Left renal pelvis (tissue), 4 donors: ENCODE measurements at regions not wholly inside any gene's neighbourhood (a gene's known extent, or its start where the extent isn't known, plus 50 kb on each side); places are given as distances from the start of the nearest gene placed in this dataset.

Experiments used
- DNase-seq, 4 donors: peaks; one replicate each; pipeline ENCODE4 v3.0.0-alpha.2; 2013; ENCODE audit warnings: low read depth in 4 of 4, low spot score in 3 of 4

DNA sequence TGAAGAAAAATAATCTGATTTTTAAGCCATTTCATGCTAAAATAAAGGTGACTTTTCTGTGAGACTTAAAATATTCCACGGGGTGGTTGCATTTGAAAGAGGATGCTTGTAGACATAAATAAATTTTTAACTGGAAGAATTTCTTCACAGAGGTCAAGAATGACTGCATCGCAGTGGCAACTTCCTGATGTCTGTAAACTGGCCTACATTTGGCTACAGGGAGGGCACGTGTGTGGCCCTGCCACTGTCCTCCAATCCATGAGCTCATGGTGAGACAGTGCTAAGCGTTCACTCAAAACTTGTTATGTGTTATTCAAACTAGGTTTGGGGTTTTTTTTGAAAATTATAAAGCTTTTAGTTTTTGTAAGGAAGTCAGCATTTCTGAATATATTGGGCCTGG is 1089.3 kb downstream of the EFNB2 start:
- DNase-seq: no peak

- no peak for DNase-seq
These were observed 1089.7 kb downstream of the EFNB2 start for GRCh38 chr13:105445796-105446195.

DNA sequence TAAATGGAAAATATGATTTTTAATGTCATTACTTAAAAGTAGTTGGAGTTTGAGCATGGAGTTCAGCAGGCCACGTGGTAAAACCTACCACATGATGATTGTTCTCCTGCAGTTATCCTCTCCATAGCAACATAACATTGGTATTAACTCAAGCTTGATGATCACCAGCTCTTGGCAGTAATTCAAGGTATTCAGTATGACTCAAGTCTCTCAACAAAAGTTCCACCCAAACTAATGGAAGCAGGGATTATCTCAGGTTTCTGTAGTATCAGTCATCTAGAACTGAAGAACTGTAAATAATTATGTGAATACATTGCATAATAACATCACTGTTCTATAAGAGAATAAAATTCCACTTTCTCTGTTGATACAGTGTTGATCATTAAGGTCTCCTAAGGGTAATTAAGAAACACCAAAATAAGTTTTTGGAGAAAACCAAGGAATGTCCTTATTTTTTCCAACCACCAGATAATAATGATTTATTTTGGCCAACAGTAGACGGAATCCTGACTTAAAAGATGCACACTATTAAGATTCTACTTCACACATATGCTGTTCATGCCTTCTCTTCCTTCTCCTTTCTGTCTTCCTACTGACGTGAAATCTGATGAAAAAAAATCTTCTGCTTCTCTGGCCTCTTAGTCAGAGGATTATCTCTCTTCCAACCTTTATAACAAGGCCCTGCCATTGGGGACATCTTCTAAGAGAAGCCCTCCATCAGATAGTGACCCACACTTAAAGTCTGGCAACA is 1092.3 kb downstream of the EFNB2 start:
- DNase-seq: no peak

GRCh38 chr13:105442040-105442439 is 1093.4 kb downstream of the EFNB2 start:
- DNase-seq: no peak

- no peak for DNase-seq
These were observed 1094.3 kb downstream of the EFNB2 start for GRCh38 chr13:105441051-105441750.

GRCh38 chr13:105436943-105437342 is 1098.5 kb downstream of the EFNB2 start:
- DNase-seq: no peak

DNA sequence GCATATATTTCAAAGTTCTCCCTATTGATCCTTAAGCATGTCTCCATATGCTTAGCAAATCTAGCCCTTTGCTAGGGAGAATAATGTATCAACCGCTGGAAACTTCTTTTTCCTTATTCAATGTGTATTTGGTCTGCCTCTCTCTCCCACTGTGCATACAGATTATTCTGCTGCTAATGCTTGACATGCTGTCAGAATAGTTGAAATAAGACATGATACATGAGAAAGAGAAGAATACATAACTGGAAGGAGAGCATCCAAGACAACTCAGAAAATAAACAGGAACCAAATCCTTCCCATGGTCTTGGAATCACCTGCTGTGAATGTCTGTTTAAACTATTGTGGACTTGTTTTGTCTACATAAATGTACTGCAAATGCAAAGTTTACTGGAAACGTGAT is 1103.0 kb downstream of the EFNB2 start:
- no peak for DNase-seq

GRCh38 chr13:105428811-105429210 is 1106.7 kb downstream of the EFNB2 start:
- DNase-seq: no peak

DNA sequence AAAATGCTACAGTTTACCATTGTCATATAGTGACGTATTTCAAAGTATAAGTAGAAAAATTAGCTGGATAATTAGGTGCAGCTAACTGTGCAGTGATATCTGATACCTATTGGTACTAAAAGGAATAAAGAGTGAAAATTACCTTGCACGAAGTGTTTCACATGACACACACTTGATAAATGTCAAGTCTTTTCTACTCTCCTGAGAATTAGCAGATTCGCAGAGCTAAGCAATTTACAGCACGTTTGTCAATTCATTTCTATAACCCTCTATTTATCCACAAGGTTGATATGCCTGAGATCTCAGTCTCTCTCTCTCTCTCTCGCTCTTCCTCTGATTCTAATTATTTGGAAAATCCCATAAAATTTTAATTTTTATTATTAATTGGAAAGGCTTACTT is 1109.0 kb downstream of the EFNB2 start:
- DNase-seq: no peak

DNA sequence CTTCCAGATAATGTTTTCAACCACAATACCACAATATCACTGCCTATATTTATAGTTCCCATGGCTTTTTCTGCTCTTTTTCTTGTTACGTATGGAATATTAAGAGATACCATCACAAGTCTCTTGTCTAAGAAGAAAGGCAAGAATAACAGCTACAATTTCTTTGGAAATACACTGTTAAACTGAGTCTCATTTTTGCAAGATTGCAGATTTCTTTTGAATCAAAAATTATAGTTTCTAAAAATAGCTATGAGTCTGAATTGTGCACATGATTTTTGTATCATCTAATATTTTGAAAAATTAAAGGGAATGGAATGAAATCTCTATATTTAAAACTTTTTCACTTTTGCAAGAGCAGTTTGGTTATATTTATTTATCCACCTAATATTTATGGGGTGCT is 1120.8 kb downstream of the EFNB2 start:
- no peak for DNase-seq

DNA sequence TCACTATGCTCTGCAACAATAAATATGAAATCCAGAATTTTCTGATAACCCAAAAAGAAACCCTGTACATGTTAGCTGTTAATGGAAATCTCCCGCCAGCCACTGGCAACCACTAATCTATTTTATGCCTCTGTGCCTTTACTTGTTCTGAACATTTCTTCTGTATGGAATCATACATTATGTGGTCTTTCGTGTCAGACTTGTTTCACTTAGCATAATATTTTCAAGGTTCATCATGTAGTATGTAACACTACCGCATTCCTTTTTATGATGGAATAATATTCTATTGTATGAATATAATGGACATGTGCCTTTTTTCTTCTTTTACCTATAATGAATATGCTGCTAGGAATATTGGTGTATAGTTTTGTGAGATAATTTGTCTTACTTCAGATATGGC is 1123.3 kb downstream of the EFNB2 start:
- no peak for DNase-seq

DNA sequence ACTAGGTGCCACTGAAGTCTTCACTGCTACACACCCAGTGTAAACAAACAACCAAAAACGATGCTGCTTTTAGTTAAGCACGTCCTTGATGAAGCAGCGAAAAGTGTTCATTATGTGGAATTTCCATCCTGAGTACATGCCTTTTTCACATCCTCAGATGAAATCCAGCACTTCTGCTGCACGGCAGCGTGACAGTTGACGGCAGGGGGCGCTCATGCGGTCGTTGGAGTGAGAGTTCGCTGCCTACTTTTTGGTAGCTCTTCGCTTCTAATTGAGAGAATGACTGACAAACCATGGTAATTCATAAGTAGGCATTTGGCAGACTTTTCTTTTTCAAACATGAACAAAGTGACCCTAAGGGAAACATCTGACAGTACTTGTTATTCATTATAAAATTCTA is 1124.9 kb downstream of the EFNB2 start:
- DNase-seq: no peak

- no peak for DNase-seq
These were observed 1128.9 kb downstream of the EFNB2 start for GRCh38 chr13:105406551-105406950.

GRCh38 chr13:105403086-105403485 is 1132.4 kb downstream of the EFNB2 start:
- no peak for DNase-seq

DNA sequence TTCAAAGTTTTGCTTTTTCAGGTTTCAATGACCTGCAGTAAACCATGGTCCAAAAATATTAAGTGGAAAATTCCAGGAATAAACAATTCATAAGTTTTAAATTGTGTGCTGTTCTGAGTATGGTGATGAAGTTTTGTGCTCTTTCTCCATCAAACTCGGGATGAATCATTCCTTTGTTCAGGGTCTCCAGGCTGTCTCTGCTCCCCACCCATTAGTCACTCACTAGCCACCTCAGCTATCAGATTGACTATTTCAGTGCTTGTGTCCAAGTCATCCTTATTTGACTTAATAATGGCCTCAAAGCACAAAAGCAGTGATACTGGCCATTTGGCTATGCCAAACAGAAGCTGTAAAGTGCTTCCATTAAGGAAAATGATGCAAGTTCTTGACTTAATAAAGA is 1140.4 kb downstream of the EFNB2 start:
- no peak for DNase-seq

- DNase-seq: no peak
These were observed 1146.1 kb downstream of the EFNB2 start for GRCh38 chr13:105389373-105389772.

- DNase-seq: no peak
These were observed 1158.0 kb downstream of the EFNB2 start for GRCh38 chr13:105377452-105377851.

DNA sequence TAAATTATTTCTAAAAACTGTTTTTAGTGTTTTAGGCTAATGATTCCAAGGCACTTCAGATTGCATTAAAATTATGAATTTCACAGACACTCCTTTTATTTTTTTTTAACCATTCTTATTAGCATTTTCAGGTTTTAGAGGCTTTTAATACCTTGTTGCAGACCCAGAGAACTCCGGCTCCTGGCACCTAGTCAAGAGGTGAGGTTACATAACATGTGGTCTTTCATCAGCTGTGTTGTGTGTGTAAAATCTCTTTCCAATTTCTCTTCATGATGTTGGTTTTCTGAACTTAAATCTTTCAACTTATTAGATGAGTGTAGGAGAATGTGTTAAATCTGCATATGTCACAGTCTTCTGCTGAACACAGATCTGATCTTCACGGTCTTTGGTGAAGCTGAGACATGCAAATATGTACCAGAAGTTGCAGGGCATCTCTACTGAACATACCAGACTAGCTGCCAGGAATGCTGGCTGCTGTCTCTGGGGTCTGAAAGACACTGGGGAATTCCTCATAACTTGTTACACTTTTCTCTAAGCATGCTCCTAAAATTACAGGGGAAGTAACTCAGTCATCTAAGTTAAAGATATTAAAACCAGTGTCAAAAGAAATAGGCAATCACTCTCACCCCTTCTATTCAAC is 1165.3 kb downstream of the EFNB2 start:
- no peak for DNase-seq

DNA sequence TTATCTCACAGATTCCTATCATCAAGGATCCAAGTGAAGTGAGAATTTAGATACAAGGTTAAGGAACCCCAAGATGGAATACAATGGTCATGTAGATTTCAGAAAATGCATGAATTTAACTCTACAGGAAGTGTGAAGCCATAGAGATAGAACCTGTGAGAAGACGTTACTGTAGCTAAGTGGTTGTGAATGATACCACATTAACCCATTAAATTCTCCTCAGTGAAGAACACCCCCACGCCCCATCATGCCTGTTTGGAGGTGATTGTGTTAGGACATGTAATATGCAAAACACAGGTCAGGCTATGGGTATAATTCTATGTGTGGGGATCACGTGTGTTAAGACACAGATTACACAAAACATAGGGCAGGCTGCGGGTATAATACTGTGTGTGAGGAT is 1166.7 kb downstream of the EFNB2 start:
- DNase-seq: no peak

DNA sequence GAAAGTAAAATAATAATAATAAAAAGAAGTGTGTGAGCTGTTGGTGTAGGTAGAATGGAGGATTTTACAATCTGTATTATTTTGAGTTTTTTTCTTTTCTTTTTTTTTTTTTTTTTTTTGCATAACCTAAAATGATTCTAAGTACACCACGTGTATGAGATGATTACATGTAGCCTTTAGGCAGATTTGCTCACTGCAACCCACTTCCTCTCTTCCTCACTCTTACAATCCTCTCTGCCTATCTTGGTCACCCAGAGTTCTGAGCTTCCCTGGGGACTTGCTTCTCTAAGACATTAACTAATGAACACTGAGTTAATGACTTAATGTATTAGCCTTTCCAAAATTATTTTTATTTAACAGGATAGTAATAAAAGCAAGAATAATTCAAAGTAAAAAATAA is 1169.6 kb downstream of the EFNB2 start:
- DNase-seq: no peak

- DNase-seq: no peak
These were observed 1170.4 kb downstream of the EFNB2 start for GRCh38 chr13:105365021-105365550.

DNA sequence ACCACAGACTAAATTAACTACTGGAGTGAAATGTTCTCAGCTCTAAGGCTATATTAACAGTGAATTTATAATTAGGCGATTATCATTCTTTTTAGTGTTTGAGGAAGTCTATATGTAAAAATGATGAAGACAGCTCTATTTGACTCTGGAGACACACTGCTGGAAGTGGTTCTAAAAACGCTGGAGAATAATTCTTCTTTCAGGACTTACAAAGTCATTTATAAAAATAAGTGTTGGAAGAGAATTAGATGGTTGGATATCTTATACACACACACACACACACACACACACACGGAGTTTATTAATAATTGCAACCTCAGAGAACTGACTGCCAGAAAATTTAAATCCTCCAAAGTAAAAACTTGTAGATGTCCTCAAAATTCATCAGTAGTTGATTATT is 1171.3 kb downstream of the EFNB2 start:
- DNase-seq: no peak
